Upper lobe of left lung (tissue), 6 donors: ENCODE measurements at regions not wholly inside any gene's neighbourhood (a gene's known extent, or its start where the extent isn't known, plus 50 kb on each side); places are given as distances from the start of the nearest gene placed in this dataset.

ENCODE experiments used
- ATAC-seq, 2 donors: fragments of 200-7000 bp; cut with Tn5 transposase; one replicate each; pipeline ENCODE4 v1.9.1; 2022; ENCODE audit warnings: mild to moderate bottlenecking in 2 of 2, moderate library complexity in 2 of 2; ENCODE audit not compliant: low FRiP score in 2 of 2
- DNase-seq, 2 donors: peaks; one replicate each; pipeline ENCODE4 v3.0.0-alpha.2; 2019 to 2020
- H3K27ac ChIP-seq, 4 donors: fragments of 200-600 bp; sonication (generic); one replicate each; pipeline ENCODE4 v1.5.1; 2016 to 2019
- H3K27me3 ChIP-seq, 4 donors: fragments of 200-600 bp; sonication (generic); one replicate each; pipeline ENCODE4 v1.5.1; 2017 to 2019
- H3K36me3 ChIP-seq, 4 donors: fragments of 200-600 bp; sonication (generic); one replicate each; pipeline ENCODE4 v1.5.1; 2016 to 2019
- H3K4me1 ChIP-seq, 4 donors: fragments of 200-600 bp; sonication (generic); one replicate each; pipeline ENCODE4 v1.5.1; 2018 to 2019
- H3K4me3 ChIP-seq, 4 donors: fragments of 200-600 bp; sonication (generic); one replicate each; pipeline ENCODE4 v1.5.1; 2017 to 2019; ENCODE audit warnings: mild to moderate bottlenecking in 2 of 4, moderate library complexity in 1 of 4
- H3K9me3 ChIP-seq, 4 donors: fragments of 200-600 bp; sonication (generic); one replicate each; pipeline ENCODE4 v1.5.1; 2018 to 2019
- EP300 ChIP-seq, 4 donors: sonication (generic); formaldehyde crosslinking; IDR thresholded peaks; one replicate each; pipeline ENCODE4 v1.5.1; 2017; ENCODE audit warnings: antibody characterized with exemption in 4 of 4, control low read depth in 2 of 4
- POLR2A ChIP-seq, 4 donors: fragments of 450-650 bp; IDR thresholded peaks; one replicate each; pipeline ENCODE4 v1.5.1; 2016 to 2017; ENCODE audit warnings: antibody characterized with exemption in 4 of 4, mild to moderate bottlenecking in 2 of 4
- POLR2AphosphoS5 ChIP-seq, 2 donors: sonication (generic); formaldehyde crosslinking; IDR thresholded peaks; one replicate each; pipeline ENCODE4 v1.5.1; 2017; ENCODE audit warnings: antibody characterized with exemption in 2 of 2
- WGBS, 2 donors: methylation state at CpG; one replicate each; pipeline ENCODE4 v1.1.5; 2017 to 2018; 5-methylcytosine and 5-hydroxymethylcytosine counted together
- TF ChIP-seq, protein P1 (sequence below), 6 experiments: fragments of 450-650 bp in 4 of 6; fragments of 200-600 bp in 2 of 6; sonication (generic) in 2 of 6; IDR thresholded peaks; one replicate each; pipeline ENCODE4 v1.5.1; 2016 to 2019; ENCODE audit warnings: antibody characterized with exemption in 6 of 6
- donor health status: DM: no; HTN: no; CAD: no; lungs with moderate emphysema.
- donor health status: DM: no; HTN: yes; CAD: no; lungs with severe emphysema.

DNA sequence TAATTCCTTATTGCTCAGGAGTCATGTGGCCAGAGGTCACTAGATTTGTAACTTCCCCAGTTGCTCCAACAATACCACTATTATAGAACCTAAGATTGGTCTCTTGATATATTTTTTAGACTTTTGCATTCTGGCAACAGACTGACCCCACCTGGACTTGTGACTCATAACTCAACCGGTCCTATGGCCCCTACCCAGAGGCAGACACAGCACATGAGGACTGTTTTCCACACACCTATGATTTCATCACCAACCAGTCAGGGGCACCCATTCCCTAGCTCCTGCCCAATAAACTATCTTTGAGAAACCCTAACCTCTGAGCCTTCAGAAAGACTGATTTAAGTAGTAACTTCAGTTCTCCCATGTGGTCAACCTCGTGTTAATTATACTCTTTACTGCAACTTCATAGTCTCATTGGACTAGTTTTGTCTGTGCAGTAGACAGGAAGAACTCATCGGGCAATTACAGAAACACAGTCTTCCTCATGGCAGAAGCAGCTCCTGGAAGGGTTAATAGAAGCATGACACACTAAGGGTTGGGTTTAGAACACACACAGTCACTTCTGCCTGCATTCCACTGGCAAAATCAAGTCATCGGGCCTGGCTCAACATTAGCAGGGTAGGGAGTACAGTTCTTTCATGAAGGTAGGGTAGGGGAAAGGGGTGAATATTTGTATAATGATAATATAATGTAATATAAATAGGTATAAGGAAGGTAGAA lies 251.8 kb downstream of the UQCRFS1 start:
- ATAC-seq (peak in 1 of 2 donors; percentile 43), DNase-seq (no peak)
- Histone ChIP-seq H3K36me3 (no peaks in the 10 kb centered on the region), H3K9me3 (no peaks in the 10 kb centered on the region), H3K27ac (no peak overlapping the region), H3K27me3 (no peaks in the 10 kb centered on the region), H3K4me1 (no peaks in the 10 kb centered on the region), H3K4me3 (no peak overlapping the region)
- 79 to 80% methylated on average over 4 of the region's 4 CpGs for WGBS, 2 donors
- TF ChIP-seq EP300 (IDR thresholded peaks at IDR 0.05) = no peak
- TF ChIP-seq, protein P1, sequence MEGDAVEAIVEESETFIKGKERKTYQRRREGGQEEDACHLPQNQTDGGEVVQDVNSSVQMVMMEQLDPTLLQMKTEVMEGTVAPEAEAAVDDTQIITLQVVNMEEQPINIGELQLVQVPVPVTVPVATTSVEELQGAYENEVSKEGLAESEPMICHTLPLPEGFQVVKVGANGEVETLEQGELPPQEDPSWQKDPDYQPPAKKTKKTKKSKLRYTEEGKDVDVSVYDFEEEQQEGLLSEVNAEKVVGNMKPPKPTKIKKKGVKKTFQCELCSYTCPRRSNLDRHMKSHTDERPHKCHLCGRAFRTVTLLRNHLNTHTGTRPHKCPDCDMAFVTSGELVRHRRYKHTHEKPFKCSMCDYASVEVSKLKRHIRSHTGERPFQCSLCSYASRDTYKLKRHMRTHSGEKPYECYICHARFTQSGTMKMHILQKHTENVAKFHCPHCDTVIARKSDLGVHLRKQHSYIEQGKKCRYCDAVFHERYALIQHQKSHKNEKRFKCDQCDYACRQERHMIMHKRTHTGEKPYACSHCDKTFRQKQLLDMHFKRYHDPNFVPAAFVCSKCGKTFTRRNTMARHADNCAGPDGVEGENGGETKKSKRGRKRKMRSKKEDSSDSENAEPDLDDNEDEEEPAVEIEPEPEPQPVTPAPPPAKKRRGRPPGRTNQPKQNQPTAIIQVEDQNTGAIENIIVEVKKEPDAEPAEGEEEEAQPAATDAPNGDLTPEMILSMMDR (IDR thresholded peaks at IDR 0.05) = no peak
- no peak for TF ChIP-seq POLR2A (IDR thresholded peaks at IDR 0.05)
- TF ChIP-seq POLR2AphosphoS5 (IDR thresholded peaks at IDR 0.05) = no peak

DNA sequence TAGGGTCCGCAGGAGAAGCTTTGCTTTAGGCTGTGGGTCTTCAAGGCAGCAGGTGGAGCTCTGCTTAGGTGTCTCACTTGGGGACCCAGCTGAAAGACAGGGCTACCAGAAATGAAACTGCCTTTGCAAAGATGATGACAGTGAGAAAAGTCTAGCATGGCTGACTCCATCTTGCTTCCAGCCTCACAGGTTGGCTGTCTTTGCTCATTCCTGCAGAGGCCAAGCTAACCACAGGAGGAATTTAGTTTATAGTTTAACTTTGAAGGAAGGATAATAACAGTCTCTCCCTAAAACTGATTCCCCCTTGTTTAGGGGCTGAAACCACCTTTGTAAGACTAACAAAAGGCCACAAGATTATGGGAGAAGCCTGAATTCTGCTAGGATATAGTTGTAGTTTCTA lies 252.4 kb downstream of the UQCRFS1 start:
- Histone ChIP-seq H3K27me3 (no peaks in the 10 kb centered on the region), H3K4me3 (no peak overlapping the region), H3K9me3 (no peaks in the 10 kb centered on the region), H3K27ac (no peak overlapping the region), H3K36me3 (no peaks in the 10 kb centered on the region), H3K4me1 (no peaks in the 10 kb centered on the region)
- WGBS, 2 donors = 86 to 93% methylated on average over 1 of the region's 1 CpG
- ATAC-seq (no peak), DNase-seq (no peak)
- TF ChIP-seq POLR2AphosphoS5 (IDR thresholded peaks at IDR 0.05) (no peak), POLR2A (IDR thresholded peaks at IDR 0.05) (no peak), EP300 (IDR thresholded peaks at IDR 0.05) (no peak)
- TF ChIP-seq, protein P1 (IDR thresholded peaks at IDR 0.05) = no peak

DNA sequence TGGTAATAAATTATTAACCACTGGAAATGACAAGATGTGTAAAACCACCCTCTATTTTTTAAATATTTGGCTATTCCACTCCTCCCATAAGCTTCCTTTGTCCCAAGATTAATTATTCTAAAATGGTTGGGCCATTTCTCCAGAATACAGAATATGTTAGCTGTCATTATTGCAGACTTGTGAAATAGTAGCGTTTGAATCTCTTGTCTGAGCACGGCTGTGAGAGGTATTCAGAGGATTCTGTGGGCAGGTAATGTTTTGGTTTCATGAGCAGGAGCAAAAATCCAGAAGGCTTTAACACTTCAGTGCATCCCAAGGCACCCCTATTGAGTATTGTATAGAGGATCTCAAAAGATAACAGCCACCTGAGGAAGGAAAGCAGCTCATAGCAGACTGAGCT lies 256.0 kb downstream of the UQCRFS1 start:
- H3K9me3 ChIP-seq = no peaks in the 10 kb centered on the region
- H3K27me3 ChIP-seq = no peaks in the 10 kb centered on the region
- no peak for DNase-seq
- TF ChIP-seq POLR2AphosphoS5 (IDR thresholded peaks at IDR 0.05) (no peak), EP300 (IDR thresholded peaks at IDR 0.05) (no peak), POLR2A (IDR thresholded peaks at IDR 0.05) (no peak)
- TF ChIP-seq, protein P1 (IDR thresholded peaks at IDR 0.05) = no peak
- no peak for ATAC-seq
- no peak overlapping the region for H3K27ac ChIP-seq
- no peak overlapping the region for H3K4me3 ChIP-seq
- H3K4me1 ChIP-seq = no peaks in the 10 kb centered on the region
- 75 to 88% methylated on average over 2 of the region's 2 CpGs for WGBS, 2 donors
- H3K36me3 ChIP-seq = no peaks in the 10 kb centered on the region

DNA sequence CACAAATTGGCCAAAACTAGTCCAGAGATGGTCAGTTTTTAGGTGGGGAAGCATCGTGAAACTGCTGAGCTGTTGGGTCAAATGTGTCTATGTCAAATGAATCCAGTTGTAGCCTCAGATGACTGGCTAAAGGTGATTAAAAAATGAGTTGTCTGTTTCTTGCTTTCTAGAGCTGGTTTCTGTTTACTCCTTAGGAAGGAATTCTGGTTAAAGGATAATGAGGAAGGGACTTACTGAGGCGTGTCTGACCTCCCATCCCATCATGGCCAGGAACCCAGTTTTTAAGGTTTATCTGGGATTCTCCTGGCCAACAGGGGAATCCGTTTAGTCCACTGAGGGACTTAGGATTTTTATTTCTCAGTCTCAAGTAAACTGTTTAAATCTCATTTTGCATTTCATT lies 256.5 kb downstream of the UQCRFS1 start:
- Histone ChIP-seq H3K27me3 (no peaks in the 10 kb centered on the region), H3K4me3 (no peak overlapping the region), H3K27ac (no peak overlapping the region), H3K4me1 (no peaks in the 10 kb centered on the region), H3K36me3 (no peaks in the 10 kb centered on the region), H3K9me3 (no peaks in the 10 kb centered on the region)
- no peak for TF ChIP-seq EP300 (IDR thresholded peaks at IDR 0.05)
- no peak for TF ChIP-seq POLR2A (IDR thresholded peaks at IDR 0.05)
- no peak for TF ChIP-seq POLR2AphosphoS5 (IDR thresholded peaks at IDR 0.05)
- TF ChIP-seq, protein P1 (IDR thresholded peaks at IDR 0.05) = no peak
- DNase-seq (no peak), ATAC-seq (no peak)
- WGBS, 2 donors = 68 to 73% methylated on average over 3 of the region's 3 CpGs

DNA sequence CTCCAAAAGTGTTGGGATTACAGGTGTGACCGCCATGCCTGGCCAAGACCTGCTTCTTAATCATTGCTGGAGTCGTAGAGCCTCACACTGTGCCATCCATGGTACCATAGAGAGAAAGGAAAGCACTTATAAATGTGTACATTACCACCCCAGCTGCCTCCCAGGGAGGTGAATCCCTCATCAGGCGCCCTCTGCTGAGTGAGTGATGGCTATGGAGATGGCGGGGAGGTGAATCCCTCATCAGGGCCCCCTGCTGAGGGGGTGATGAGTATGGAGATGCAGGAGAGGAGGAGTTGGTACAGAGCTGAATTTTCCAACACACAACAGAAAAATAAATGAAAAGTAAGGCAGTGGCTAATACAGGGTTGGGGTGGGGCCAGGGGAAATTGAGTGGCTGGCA lies 263.4 kb downstream of the UQCRFS1 start:
- 62 to 69% methylated on average over 3 to 4 of the region's 4 CpGs for WGBS, 2 donors
- Histone ChIP-seq H3K36me3 (no peaks in the 10 kb centered on the region), H3K9me3 (no peaks in the 10 kb centered on the region), H3K4me3 (no peak overlapping the region), H3K4me1 (no peaks in the 10 kb centered on the region), H3K27ac (no peak overlapping the region), H3K27me3 (no peaks in the 10 kb centered on the region)
- no peak for DNase-seq
- no peak for ATAC-seq
- TF ChIP-seq EP300 (IDR thresholded peaks at IDR 0.05) (no peak), POLR2AphosphoS5 (IDR thresholded peaks at IDR 0.05) (no peak), POLR2A (IDR thresholded peaks at IDR 0.05) (no peak)
- TF ChIP-seq, protein P1 (IDR thresholded peaks at IDR 0.05) = no peak
